Retinal pigment epithelial cell (primary cell): ENCODE measurements at regions not wholly inside any gene's neighbourhood (a gene's known extent, or its start where the extent isn't known, plus 50 kb on each side); places are given as distances from the start of the nearest gene placed in this dataset.

Source experiments
- DNase-seq: peaks from one replicate; pipeline ENCODE4 v3.0.0-alpha.2; 2010; ENCODE audit warnings: low read depth
- H3K4me3 ChIP-seq: 2 replicates; pipeline ENCODE4 v1.5.1; 2011; ENCODE audit warnings: mild to moderate bottlenecking, low read length, control low read depth, moderate library complexity
- TF ChIP-seq, protein P1 (sequence below): conservative IDR thresholded peaks from 2 replicates; pipeline ENCODE4 v1.5.1; 2011; ENCODE audit warnings: low read depth, low read length, control low read depth, inconsistent platforms

DNA sequence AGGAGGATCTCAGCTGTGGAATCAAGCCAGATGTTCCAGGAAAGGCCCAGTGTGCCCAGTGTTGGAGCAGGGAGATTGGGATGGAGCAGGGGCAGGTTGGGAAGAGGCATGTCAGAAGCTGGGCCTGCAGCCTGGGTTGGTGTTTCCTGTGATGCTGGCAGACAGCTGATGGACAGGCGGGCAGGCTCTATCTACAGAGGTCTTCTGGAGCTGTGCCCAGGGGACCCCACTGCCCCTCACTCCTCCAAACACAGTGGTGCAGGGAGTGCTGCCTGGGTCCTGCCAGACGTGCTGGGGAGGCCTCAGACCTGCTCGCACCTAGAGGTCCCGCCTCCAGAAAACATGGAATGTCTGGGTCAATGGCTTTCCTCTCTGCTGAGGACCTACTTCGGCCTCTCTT, 182.9 kb upstream of the TCERG1L start:
- DNase-seq = no peak
- no peak overlapping the region for H3K4me3 ChIP-seq
- TF ChIP-seq, protein P1, sequence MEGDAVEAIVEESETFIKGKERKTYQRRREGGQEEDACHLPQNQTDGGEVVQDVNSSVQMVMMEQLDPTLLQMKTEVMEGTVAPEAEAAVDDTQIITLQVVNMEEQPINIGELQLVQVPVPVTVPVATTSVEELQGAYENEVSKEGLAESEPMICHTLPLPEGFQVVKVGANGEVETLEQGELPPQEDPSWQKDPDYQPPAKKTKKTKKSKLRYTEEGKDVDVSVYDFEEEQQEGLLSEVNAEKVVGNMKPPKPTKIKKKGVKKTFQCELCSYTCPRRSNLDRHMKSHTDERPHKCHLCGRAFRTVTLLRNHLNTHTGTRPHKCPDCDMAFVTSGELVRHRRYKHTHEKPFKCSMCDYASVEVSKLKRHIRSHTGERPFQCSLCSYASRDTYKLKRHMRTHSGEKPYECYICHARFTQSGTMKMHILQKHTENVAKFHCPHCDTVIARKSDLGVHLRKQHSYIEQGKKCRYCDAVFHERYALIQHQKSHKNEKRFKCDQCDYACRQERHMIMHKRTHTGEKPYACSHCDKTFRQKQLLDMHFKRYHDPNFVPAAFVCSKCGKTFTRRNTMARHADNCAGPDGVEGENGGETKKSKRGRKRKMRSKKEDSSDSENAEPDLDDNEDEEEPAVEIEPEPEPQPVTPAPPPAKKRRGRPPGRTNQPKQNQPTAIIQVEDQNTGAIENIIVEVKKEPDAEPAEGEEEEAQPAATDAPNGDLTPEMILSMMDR = no peak

GRCh38 chr10:131495224-131495623, 183.7 kb upstream of the TCERG1L start:
- DNase-seq = no peak
- no peak overlapping the region for H3K4me3 ChIP-seq
- TF ChIP-seq, protein P1 = no peak

DNA sequence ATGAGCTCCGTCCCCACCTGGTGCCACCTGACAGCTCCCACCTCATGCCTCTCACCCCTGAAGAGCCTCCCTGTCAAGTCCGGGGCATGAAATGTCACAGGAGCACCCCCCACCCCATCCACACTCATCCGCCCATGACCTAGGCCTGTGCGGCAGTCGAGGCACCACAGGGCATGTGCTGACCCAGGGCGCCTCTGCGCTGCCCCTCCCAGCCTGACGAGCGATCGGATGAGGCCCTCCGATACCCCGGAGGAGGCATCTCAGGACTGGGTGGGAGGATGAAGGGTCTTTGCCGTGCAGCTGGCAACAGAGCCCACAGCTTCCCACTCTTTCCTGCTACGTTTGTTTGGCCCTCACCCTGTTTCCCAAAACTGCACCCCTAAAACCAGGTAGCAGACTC, 184.4 kb upstream of the TCERG1L start:
- DNase-seq = no peak
- no peak overlapping the region for H3K4me3 ChIP-seq
- TF ChIP-seq, protein P1 = no peak

GRCh38 chr10:131496351-131497052, 185.0 kb upstream of the TCERG1L start:
- no peak overlapping the region for H3K4me3 ChIP-seq
- TF ChIP-seq, protein P1 = no peak
- DNase-seq = no peak

- no peak overlapping the region for H3K4me3 ChIP-seq
- TF ChIP-seq, protein P1 = no peak
- no peak for DNase-seq
These were observed 188.0 kb upstream of the TCERG1L start for GRCh38 chr10:131499566-131499965.

- H3K4me3 ChIP-seq = no peak overlapping the region
- TF ChIP-seq, protein P1 = no peak
- no peak for DNase-seq
These were observed 188.7 kb upstream of the TCERG1L start for GRCh38 chr10:131500181-131500580.

GRCh38 chr10:131500892-131501291, 189.4 kb upstream of the TCERG1L start:
- no peak overlapping the region for H3K4me3 ChIP-seq
- TF ChIP-seq, protein P1 = no peak
- DNase-seq = no peak
